ENCODE measurements at regions not wholly inside any gene's neighbourhood (a gene's known extent, or its start where the extent isn't known, plus 50 kb on each side); places are given as distances from the start of the nearest gene placed in this dataset.

DNA sequence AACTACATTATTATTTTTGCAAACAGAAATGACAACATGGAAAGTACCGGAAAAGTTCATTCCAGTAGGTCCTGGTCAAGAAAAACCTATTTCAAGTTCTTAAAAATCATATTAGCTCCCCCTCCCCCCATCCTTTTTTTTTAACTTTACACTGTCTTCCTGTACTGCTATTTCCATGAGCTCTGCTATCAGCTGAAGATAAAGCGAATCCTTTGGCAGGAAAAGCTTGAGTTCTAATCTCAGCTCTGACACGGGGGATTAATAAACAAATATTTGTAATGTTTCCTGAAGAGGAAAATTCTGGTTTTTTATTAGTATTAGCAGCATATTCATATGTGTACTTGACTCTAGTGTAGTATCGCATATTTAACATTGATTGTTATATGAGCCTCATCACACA lies 190.7 kb upstream of the ESRRG start:
- SMC1A ChIA-PET (ENCODE audit: uncharacterized antibody, unreplicated experiment): no interaction called here
- CTCF ChIA-PET: no interaction called here
- no peak for DNase-seq (ENCODE audit: low read depth, low spot score)
- no peak for FAIRE-seq
- Histone ChIP-seq H3K4me1 (ENCODE audit: control insufficient read depth, insufficient read depth, low read length) (no peaks in the 10 kb centered on the region), H3K9ac (ENCODE audit: control insufficient read depth, insufficient read depth, low read length) (no peak overlapping the region), H3K4me3 (no peak overlapping the region), H3K36me3 (ENCODE audit: control insufficient read depth in 2 of 2, insufficient read depth in 2 of 2, low read length in 1 of 2) (no peaks in the 10 kb centered on the region), H3K27ac (ENCODE audit: control insufficient read depth, insufficient read depth) (no peak overlapping the region), H3K9me3 (replicated peaks; ENCODE audit: control insufficient read depth, insufficient read depth, low read length) (no peaks in the 10 kb centered on the region), H3K4me2 (ENCODE audit: control insufficient read depth, insufficient read depth) (no peak overlapping the region), H4K20me1 (ENCODE audit: control insufficient read depth, insufficient read depth) (no peaks in the 10 kb centered on the region), H2AFZ (ENCODE audit: control insufficient read depth, low read depth, low read length) (no peak overlapping the region), H3K27me3 (replicated peaks in 1 of 2; ENCODE audit: control insufficient read depth in 2 of 2, insufficient read depth in 2 of 2, low read length in 1 of 2) (no peaks in the 10 kb centered on the region), H3K79me2 (ENCODE audit: control insufficient read depth, insufficient read depth, low read length) (no peaks in the 10 kb centered on the region)
- no peak for ATAC-seq
- TF ChIP-seq MEF2B (IDR thresholded peaks at IDR 0.05; ENCODE audit: partially characterized antibody, poor library complexity, severe bottlenecking) (no peak), ZNF384 (IDR thresholded peaks at IDR 0.05; ENCODE audit: borderline replicate concordance, low read depth, low read length) (no peak), TCF7 (IDR thresholded peaks at IDR 0.05; ENCODE audit: borderline replicate concordance) (no peak), SREBF1 (IDR thresholded peaks at IDR 0.05; ENCODE audit: low read length) (no peak), POLR2AphosphoS5 (IDR thresholded peaks at IDR 0.05; ENCODE audit: low read length) (no peak), BRCA1 (IDR thresholded peaks at IDR 0.05; ENCODE audit: low read depth, low read length) (no peak), RBBP5 (conservative IDR thresholded peaks at IDR 0.05) (no peak), RAD21 (IDR thresholded peaks at IDR 0.05; ENCODE audit: insufficient read depth, low read depth, low read length) (no peak), BACH1 (IDR thresholded peaks at IDR 0.05; ENCODE audit: borderline replicate concordance) (no peak), STAT3 (IDR thresholded peaks at IDR 0.05; ENCODE audit: low read depth, low read length) (no peak), KDM1A (IDR thresholded peaks at IDR 0.05; ENCODE audit: borderline replicate concordance) (no peak), SMC3 (IDR thresholded peaks at IDR 0.05; ENCODE audit: borderline replicate concordance, low read length) (no peak), WRNIP1 (IDR thresholded peaks at IDR 0.05; ENCODE audit: borderline replicate concordance, low read depth, low read length) (no peak), BHLHE40 (IDR thresholded peaks at IDR 0.05; ENCODE audit: borderline replicate concordance in 1 of 2, low read depth in 2 of 2, low read length in 1 of 2) (no peak), CHD4 (IDR thresholded peaks at IDR 0.05) (no peak), MXI1 (IDR thresholded peaks at IDR 0.05; ENCODE audit: low read depth, low read length) (no peak), MTA3 (IDR thresholded peaks at IDR 0.05; ENCODE audit: borderline replicate concordance, low read length) (no peak)
- TF ChIP-seq, protein P1, sequence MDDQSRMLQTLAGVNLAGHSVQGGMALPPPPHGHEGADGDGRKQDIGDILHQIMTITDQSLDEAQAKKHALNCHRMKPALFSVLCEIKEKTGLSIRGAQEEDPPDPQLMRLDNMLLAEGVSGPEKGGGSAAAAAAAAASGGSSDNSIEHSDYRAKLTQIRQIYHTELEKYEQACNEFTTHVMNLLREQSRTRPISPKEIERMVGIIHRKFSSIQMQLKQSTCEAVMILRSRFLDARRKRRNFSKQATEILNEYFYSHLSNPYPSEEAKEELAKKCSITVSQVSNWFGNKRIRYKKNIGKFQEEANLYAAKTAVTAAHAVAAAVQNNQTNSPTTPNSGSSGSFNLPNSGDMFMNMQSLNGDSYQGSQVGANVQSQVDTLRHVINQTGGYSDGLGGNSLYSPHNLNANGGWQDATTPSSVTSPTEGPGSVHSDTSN (IDR thresholded peaks at IDR 0.05; ENCODE audit: insufficient replicate concordance, low read depth, low read length): no peak
- TF ChIP-seq, protein P2, sequence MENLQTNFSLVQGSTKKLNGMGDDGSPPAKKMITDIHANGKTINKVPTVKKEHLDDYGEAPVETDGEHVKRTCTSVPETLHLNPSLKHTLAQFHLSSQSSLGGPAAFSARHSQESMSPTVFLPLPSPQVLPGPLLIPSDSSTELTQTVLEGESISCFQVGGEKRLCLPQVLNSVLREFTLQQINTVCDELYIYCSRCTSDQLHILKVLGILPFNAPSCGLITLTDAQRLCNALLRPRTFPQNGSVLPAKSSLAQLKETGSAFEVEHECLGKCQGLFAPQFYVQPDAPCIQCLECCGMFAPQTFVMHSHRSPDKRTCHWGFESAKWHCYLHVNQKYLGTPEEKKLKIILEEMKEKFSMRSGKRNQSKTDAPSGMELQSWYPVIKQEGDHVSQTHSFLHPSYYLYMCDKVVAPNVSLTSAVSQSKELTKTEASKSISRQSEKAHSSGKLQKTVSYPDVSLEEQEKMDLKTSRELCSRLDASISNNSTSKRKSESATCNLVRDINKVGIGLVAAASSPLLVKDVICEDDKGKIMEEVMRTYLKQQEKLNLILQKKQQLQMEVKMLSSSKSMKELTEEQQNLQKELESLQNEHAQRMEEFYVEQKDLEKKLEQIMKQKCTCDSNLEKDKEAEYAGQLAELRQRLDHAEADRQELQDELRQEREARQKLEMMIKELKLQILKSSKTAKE (IDR thresholded peaks at IDR 0.05; ENCODE audit: low read depth, poor library complexity, severe bottlenecking): no peak
- in situ Hi-C loops (cut with MboI): no loop called here
- RAD21 ChIA-PET (ENCODE audit: unreplicated experiment): no interaction called here
- POLR2A ChIA-PET: no interaction called here
- 0% methylated on average over 4 of the region's 4 CpGs for WGBS (ENCODE audit: insufficient coverage, insufficient replicate concordance, low lambda C conversion rate, missing lambda C conversion rate)
- intact Hi-C loops (cut with micrococcal nuclease; ENCODE audit: unreplicated experiment): no loop called here
- BruUV-seq (replicated peaks): no TSS peak

Measured in GM12878 (cell line).